Mesendoderm (in vitro differentiated cells): ENCODE measurements at regions not wholly inside any gene's neighbourhood (a gene's known extent, or its start where the extent isn't known, plus 50 kb on each side); places are given as distances from the start of the nearest gene placed in this dataset.
"Not testable (repeated sequence)": the region's sequence is repeated elsewhere in the genome, so short reads cannot be mapped to it uniquely, and the experiment has no call there.

ENCODE experiments used
- DNase-seq: peaks from one replicate; pipeline ENCODE4 v3.0.0; 2013
- H2AK5ac ChIP-seq: 2 replicates; pipeline ENCODE4 v1.6.1; 2013; ENCODE audit warnings: low read length, inconsistent platforms
- H2BK120ac ChIP-seq: 2 replicates; pipeline ENCODE4 v1.6.1; 2013; ENCODE audit warnings: low read depth, mild to moderate bottlenecking, low read length, moderate library complexity, mixed read lengths
- H2BK15ac ChIP-seq: replicated peaks from 2 replicates; pipeline ENCODE4 v1.6.1; 2013; ENCODE audit warnings: low read depth, mild to moderate bottlenecking, moderate library complexity
- H2BK5ac ChIP-seq: 2 replicates; pipeline ENCODE4 v1.6.1; 2013; ENCODE audit warnings: low read length, inconsistent platforms
- H3K18ac ChIP-seq: 2 replicates; pipeline ENCODE4 v1.6.1; 2013; ENCODE audit warnings: mild to moderate bottlenecking, low read length, mixed read lengths
- H3K23ac ChIP-seq: one replicate; pipeline ENCODE4 v1.6.1; 2013; ENCODE audit warnings: low read length
- H3K27ac ChIP-seq: 2 replicates; pipeline ENCODE4 v1.5.1; 2013; ENCODE audit warnings: low read depth, mild to moderate bottlenecking, inconsistent platforms, low read length, moderate library complexity
- H3K27me3 ChIP-seq: 2 replicates; pipeline ENCODE4 v1.6.1; 2013; ENCODE audit warnings: low read length, control low read depth, mild to moderate bottlenecking, inconsistent platforms; ENCODE audit not compliant: insufficient read depth, poor library complexity
- H3K36me3 ChIP-seq: 2 replicates; pipeline ENCODE4 v1.6.1; 2013; ENCODE audit warnings: low read length, inconsistent platforms; ENCODE audit not compliant: control insufficient read depth, insufficient read depth
- H3K4ac ChIP-seq: one replicate; pipeline ENCODE4 v1.6.1; 2013; ENCODE audit warnings: low read depth, mild to moderate bottlenecking, low read length, moderate library complexity
- H3K4me1 ChIP-seq: 2 replicates; pipeline ENCODE4 v1.6.1; 2013; ENCODE audit warnings: low read depth, low read length, inconsistent platforms; ENCODE audit not compliant: control insufficient read depth
- H3K4me2 ChIP-seq: 2 replicates; pipeline ENCODE4 v1.6.1; 2013; ENCODE audit warnings: low read length
- H3K4me3 ChIP-seq: 2 replicates; pipeline ENCODE4 v1.5.1; 2013; ENCODE audit warnings: mild to moderate bottlenecking, low read length
- H3K56ac ChIP-seq: one replicate; pipeline ENCODE4 v1.6.1; 2013; ENCODE audit warnings: low read length
- H3K79me1 ChIP-seq: 2 replicates; pipeline ENCODE4 v1.6.1; 2013; ENCODE audit warnings: low read length, inconsistent platforms
- H3K79me2 ChIP-seq: 2 replicates; pipeline ENCODE4 v1.6.1; 2013; ENCODE audit warnings: mild to moderate bottlenecking, low read length; ENCODE audit not compliant: control insufficient read depth, insufficient read depth
- H3K9ac ChIP-seq: 2 replicates; pipeline ENCODE4 v1.6.1; 2013; ENCODE audit warnings: low read length, inconsistent platforms
- H4K5ac ChIP-seq: one replicate; pipeline ENCODE4 v1.6.1; 2013; ENCODE audit warnings: low read length
- H4K8ac ChIP-seq: one replicate; pipeline ENCODE4 v1.6.1; 2013; ENCODE audit warnings: low read depth, mild to moderate bottlenecking, control low read depth, low read length, moderate library complexity
- WGBS: extraction: QIAGEN DNeasy Blood & Tissue Kit; methylation state at CpG from one replicate; pipeline ENCODE4 v1.1.7; 2013; ENCODE audit warnings: low lambda C conversion rate, missing lambda C conversion rate; ENCODE audit not compliant: insufficient coverage; ENCODE audit errors: extremely low coverage; 5-methylcytosine and 5-hydroxymethylcytosine counted together

- H3K27ac ChIP-seq, H3K4me1 ChIP-seq, H3K4ac ChIP-seq, H3K79me1 ChIP-seq, H4K8ac ChIP-seq, H3K4me2 ChIP-seq, H4K5ac ChIP-seq, H3K23ac ChIP-seq, H2BK5ac ChIP-seq, H3K79me2 ChIP-seq, H3K9ac ChIP-seq, H2AK5ac ChIP-seq, H2BK120ac ChIP-seq, H3K4me3 ChIP-seq, H3K27me3 ChIP-seq, H3K56ac ChIP-seq, H2BK15ac ChIP-seq, DNase-seq, H3K18ac ChIP-seq, H3K36me3 ChIP-seq: not testable (repeated sequence)
Measured at GRCh38 chr6:105860927-105861326, 225.2 kb upstream of the PRDM1 start.

- no peaks in the 10 kb centered on the region for H3K4me1 ChIP-seq
- H3K9ac ChIP-seq: no peak overlapping the region
- no peak overlapping the region for H3K56ac ChIP-seq
- no peaks in the 10 kb centered on the region for H3K79me1 ChIP-seq
- no peaks in the 10 kb centered on the region for H3K79me2 ChIP-seq
- H2BK15ac ChIP-seq: no peak overlapping the region
- no peak overlapping the region for H3K23ac ChIP-seq
- H4K5ac ChIP-seq: no peak overlapping the region
- no peaks in the 10 kb centered on the region for H3K27me3 ChIP-seq
- no peak overlapping the region for H3K18ac ChIP-seq
- no peak overlapping the region for H3K4ac ChIP-seq
- no peak overlapping the region for H4K8ac ChIP-seq
- H3K27ac ChIP-seq: no peak overlapping the region
- no peak overlapping the region for H2AK5ac ChIP-seq
- no peak overlapping the region for H3K4me3 ChIP-seq
- no peak for DNase-seq
- H2BK120ac ChIP-seq: no peak overlapping the region
- no peak overlapping the region for H3K4me2 ChIP-seq
- no CpG with 5 or more reads among the region's 1 CpG for WGBS
- H2BK5ac ChIP-seq: no peak overlapping the region
- no peaks in the 10 kb centered on the region for H3K36me3 ChIP-seq
Measured at GRCh38 chr6:105859457-105859856, 226.7 kb upstream of the PRDM1 start.

- H3K4me3 ChIP-seq, H4K5ac ChIP-seq, H3K36me3 ChIP-seq, H4K8ac ChIP-seq, DNase-seq, H3K18ac ChIP-seq, H3K56ac ChIP-seq, H3K4ac ChIP-seq, H3K9ac ChIP-seq, H3K23ac ChIP-seq, H3K4me2 ChIP-seq, H3K79me1 ChIP-seq, H2BK5ac ChIP-seq, H3K79me2 ChIP-seq, H3K27me3 ChIP-seq, H2BK15ac ChIP-seq, H2AK5ac ChIP-seq, H3K4me1 ChIP-seq, H3K27ac ChIP-seq, H2BK120ac ChIP-seq: not testable (repeated sequence)
- WGBS: no CpG with 5 or more reads among the region's 3 CpGs
Measured at GRCh38 chr6:105858639-105859038, 227.5 kb upstream of the PRDM1 start.

DNA sequence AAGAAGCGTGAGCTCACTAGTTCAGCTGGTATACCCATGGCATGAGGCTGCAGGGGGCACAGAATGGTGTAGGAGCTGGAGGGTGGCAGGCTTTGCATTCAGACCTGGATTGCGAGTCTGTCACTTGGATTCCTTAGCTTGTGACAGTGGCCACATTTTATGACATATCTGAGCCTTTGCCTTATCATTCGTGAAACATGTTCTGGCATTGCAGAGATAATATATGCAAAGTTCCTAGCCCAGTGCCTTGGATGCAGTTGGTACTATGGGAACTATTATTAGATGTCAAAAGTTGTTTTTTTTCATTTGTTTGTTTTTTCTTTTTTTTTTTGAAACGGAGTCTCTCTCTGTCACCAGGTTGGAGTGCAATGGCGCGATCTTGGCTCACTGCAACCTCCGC lies 230.7 kb upstream of the PRDM1 start:
- Histone ChIP-seq H3K4me1 (peaks cover 5% of the 10 kb centered on the region), H4K5ac (no peak overlapping the region), H3K27ac (no peak overlapping the region), H3K4me2 (no peak overlapping the region), H3K36me3 (no peaks in the 10 kb centered on the region), H3K79me1 (no peaks in the 10 kb centered on the region), H3K18ac (no peak overlapping the region), H2AK5ac (no peak overlapping the region), H3K9ac (no peak overlapping the region), H2BK5ac (no peak overlapping the region), H3K4ac (no peak overlapping the region), H3K4me3 (no peak overlapping the region), H3K27me3 (no peaks in the 10 kb centered on the region), H3K79me2 (no peaks in the 10 kb centered on the region), H2BK15ac (no peak overlapping the region), H3K56ac (no peak overlapping the region), H4K8ac (no peak overlapping the region), H3K23ac (no peak overlapping the region), H2BK120ac (no peak overlapping the region)
- no peak for DNase-seq
- no CpG with 5 or more reads among the region's 7 CpGs for WGBS

DNA sequence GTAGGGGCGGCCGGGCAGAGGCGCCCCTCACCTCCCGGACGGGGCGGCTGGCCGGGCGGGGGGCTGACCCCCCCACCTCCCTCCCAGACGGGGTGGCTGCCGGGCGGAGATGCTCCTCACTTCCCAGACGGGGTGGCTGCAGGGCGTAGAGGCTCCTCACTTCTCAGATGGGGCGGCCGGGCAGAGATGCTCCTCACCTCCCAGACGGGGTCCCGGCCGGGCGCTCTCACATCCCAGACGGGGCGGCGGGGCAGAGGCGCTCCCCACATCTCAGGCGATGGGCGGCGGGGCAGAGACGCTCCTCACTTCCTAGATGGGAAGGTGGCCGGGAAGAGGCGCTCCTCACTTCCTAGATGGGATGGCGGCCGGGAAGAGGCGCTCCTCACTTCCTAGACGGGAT lies 232.2 kb upstream of the PRDM1 start:
- not testable (repeated sequence) for H3K4me3 ChIP-seq, H3K4me1 ChIP-seq, H3K23ac ChIP-seq, H3K18ac ChIP-seq, DNase-seq, H3K56ac ChIP-seq, H2BK5ac ChIP-seq, H3K27ac ChIP-seq, H2BK120ac ChIP-seq, H3K9ac ChIP-seq, H2AK5ac ChIP-seq, H3K36me3 ChIP-seq, H4K5ac ChIP-seq, H3K27me3 ChIP-seq, H3K4ac ChIP-seq, H2BK15ac ChIP-seq, H3K79me1 ChIP-seq, H3K79me2 ChIP-seq, H4K8ac ChIP-seq, H3K4me2 ChIP-seq
- no CpG with 5 or more reads among the region's 33 CpGs for WGBS

DNA sequence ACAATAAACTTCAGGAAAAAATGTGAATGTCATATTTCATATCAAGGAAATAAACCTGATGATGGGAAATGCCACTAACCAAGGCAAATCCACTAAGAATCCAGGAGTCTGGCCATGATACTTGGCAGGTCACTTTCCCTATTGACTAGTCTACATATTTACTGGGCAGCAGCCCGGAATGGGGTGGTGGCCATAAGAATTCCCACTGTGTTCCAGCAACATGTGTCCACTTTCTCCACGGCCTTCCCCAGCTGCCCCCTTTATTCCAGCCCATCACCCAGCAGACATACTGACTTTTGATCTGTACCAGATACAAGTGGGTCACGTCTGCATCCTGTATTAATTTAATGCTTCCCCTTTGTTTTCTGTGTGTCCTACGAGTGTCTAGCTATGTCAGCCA lies 234.5 kb upstream of the PRDM1 start:
- H2BK120ac ChIP-seq: no peak overlapping the region

More for the DNA sequence above, 234.5 kb upstream of the PRDM1 start:
- Histone ChIP-seq H2BK5ac (no peak overlapping the region), H3K56ac (no peak overlapping the region), H3K4me3 (no peak overlapping the region), H3K23ac (no peak overlapping the region), H3K4me1 (peaks cover 5% of the 10 kb centered on the region), H3K79me2 (no peaks in the 10 kb centered on the region), H3K27ac (no peak overlapping the region), H2BK15ac (no peak overlapping the region), H3K18ac (no peak overlapping the region), H4K5ac (no peak overlapping the region), H2AK5ac (no peak overlapping the region), H3K79me1 (no peaks in the 10 kb centered on the region), H4K8ac (no peak overlapping the region), H3K9ac (no peak overlapping the region), H3K4me2 (no peak overlapping the region), H3K36me3 (no peaks in the 10 kb centered on the region), H3K27me3 (no peaks in the 10 kb centered on the region), H3K4ac (no peak overlapping the region)
- no CpG with 5 or more reads among the region's 4 CpGs for WGBS
- DNase-seq: no peak
